Muscle layer of colon (tissue), 2 donors: ENCODE measurements at regions not wholly inside any gene's neighbourhood (a gene's known extent, or its start where the extent isn't known, plus 50 kb on each side); places are given as distances from the start of the nearest gene placed in this dataset.
"Not testable (repeated sequence)": the region's sequence is repeated elsewhere in the genome, so short reads cannot be mapped to it uniquely, and the experiment has no call there.

Experiments used
- H3K27ac ChIP-seq: one replicate; pipeline ENCODE4 v1.7.0; 2013; ENCODE audit warnings: low read depth, mild to moderate bottlenecking, low read length, moderate library complexity
- H3K27me3 ChIP-seq, 2 donors: one replicate each; pipeline ENCODE4 v1.7.0; 2013; ENCODE audit warnings: low read length in 2 of 2, mild to moderate bottlenecking in 2 of 2; ENCODE audit not compliant: insufficient read depth in 2 of 2, control insufficient read depth in 1 of 2
- H3K36me3 ChIP-seq: one replicate; pipeline ENCODE4 v1.7.0; 2013; ENCODE audit warnings: mild to moderate bottlenecking, low read length; ENCODE audit not compliant: insufficient read depth
- H3K4me1 ChIP-seq: one replicate; pipeline ENCODE4 v1.7.0; 2013; ENCODE audit warnings: mild to moderate bottlenecking, low read length; ENCODE audit not compliant: insufficient read depth
- H3K4me3 ChIP-seq, 2 donors: one replicate each; pipeline ENCODE4 v1.7.0; 2013; ENCODE audit warnings: low read length in 2 of 2, low read depth in 1 of 2, mild to moderate bottlenecking in 1 of 2, moderate library complexity in 1 of 2
- H3K9ac ChIP-seq: one replicate; pipeline ENCODE4 v1.7.0; 2013; ENCODE audit warnings: low read length
- H3K9me3 ChIP-seq: one replicate; pipeline ENCODE4 v1.7.0; 2013; ENCODE audit warnings: mild to moderate bottlenecking, low read length
- donor health status: abdominal sarcoma.
- donor health status: Adenocarcinoma of cecum.

DNA sequence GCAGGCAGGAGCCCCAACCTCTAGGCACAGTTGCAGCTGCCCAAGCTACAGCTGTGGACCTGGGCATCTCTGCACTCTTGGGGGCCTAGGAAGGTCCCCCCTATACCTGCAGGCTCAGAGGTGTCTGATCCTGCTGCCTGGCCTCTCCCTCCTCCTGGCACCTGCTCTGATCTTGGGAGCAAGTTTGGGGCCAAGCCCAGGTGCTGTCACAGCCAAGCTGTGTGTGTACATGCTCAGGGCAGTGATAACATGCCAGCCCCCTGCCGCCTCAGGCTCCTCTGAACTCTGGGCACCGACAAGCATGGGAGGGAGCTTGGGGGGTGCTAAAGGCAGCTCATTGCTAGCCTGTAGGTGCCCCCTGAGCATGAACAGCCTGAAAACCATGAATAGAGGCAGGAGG lies 829.6 kb upstream of the VRK2 start:
- no peaks in the 10 kb centered on the region for H3K9me3 ChIP-seq

DNA sequence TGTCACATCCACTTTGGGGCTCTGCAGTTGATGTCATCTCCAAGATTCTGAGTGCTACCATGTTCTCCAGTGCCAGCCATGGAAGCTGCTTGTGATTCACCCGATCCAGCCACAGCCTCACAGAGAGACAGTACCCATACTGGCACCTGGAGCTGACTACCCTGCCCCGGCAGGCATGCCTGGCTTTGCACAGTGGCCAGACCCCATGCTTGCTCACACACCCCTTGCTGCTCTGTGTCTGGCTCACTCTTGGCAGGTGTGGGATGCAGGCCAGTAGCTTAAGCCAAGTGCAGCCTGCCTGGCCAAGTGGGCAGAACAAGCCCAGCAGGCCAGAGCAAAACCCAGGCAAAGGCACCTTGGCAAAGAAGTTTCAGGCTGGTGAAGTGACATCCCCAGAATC lies 828.4 kb upstream of the VRK2 start:
- no peak overlapping the region for H3K27ac ChIP-seq
- H3K36me3 ChIP-seq = no peaks in the 10 kb centered on the region
- no peaks in the 10 kb centered on the region for H3K9me3 ChIP-seq
- no peaks in the 10 kb centered on the region for H3K4me1 ChIP-seq
- H3K9ac ChIP-seq = no peak overlapping the region
- H3K27me3 ChIP-seq = no peaks in the 10 kb centered on the region
- H3K4me3 ChIP-seq = no peak overlapping the region

More for the DNA sequence above, 829.6 kb upstream of the VRK2 start:
- no peak overlapping the region for H3K4me3 ChIP-seq
- H3K4me1 ChIP-seq = no peaks in the 10 kb centered on the region
- H3K36me3 ChIP-seq = no peaks in the 10 kb centered on the region
- no peaks in the 10 kb centered on the region for H3K27me3 ChIP-seq
- H3K9ac ChIP-seq = no peak overlapping the region
- no peak overlapping the region for H3K27ac ChIP-seq

DNA sequence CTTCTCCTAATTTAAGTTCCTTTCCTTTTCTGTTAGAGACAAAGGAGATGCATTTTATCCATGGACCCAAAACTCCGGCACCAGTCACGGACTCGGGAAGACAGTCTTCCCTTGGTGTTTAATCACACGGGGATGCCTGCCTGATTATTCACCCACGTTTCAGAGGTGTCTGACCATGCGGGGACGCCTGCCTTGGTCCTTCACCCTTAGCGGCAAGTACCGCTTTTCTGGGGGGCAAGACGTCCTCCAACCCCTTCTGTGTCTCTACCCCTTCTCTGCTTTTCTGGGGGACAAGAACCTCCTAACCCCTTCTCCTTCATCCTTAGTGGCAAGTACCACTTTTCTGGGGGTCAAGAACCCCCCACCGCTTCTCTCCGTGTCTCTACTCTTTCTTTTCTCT lies 816.9 kb upstream of the VRK2 start:
- not testable (repeated sequence) for H3K27ac ChIP-seq, H3K4me3 ChIP-seq, H3K27me3 ChIP-seq, H3K9me3 ChIP-seq, H3K9ac ChIP-seq, H3K36me3 ChIP-seq, H3K4me1 ChIP-seq

DNA sequence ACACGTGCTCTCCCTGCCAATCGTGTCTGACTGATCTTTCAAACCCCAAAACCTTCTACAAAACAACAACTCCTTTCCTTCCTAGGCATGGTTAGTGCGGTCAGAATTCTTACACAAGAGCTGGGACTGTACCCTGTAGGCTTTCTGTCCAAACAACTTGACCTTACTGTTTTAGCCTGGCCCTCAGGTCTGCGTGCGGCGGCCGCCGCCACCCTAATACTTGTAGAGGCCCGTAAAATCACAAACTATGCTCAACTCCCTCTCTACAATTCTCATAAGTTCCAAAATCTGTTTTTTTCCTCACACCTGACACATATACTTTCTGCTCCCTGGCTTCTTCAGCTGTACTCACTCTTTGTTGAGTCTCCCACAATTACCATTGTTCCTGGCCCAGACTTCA lies 814.3 kb upstream of the VRK2 start:
- not testable (repeated sequence) for H3K27ac ChIP-seq, H3K27me3 ChIP-seq, H3K9ac ChIP-seq, H3K4me3 ChIP-seq, H3K9me3 ChIP-seq, H3K36me3 ChIP-seq, H3K4me1 ChIP-seq

DNA sequence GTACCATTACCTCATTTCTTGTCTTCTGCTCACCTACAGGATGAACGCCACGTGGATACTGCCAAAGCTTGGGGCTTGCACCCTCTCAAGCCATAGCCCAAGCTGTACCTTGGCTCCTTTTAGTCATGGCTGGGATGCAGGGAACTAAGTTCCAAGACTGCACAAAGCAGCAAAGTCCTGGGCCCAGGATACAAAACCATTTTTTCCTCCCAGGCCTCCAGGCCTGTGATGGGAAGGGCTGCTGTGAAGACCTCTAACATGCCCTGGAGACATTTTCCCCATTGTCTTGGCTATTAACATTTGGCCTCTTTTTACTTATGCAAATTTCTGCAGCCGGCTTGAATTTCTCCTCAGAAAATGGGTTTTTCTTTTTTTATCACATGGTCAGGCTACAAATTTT lies 795.1 kb upstream of the VRK2 start:
- H3K4me3 ChIP-seq, H3K9ac ChIP-seq, H3K4me1 ChIP-seq, H3K9me3 ChIP-seq, H3K36me3 ChIP-seq, H3K27me3 ChIP-seq, H3K27ac ChIP-seq: not testable (repeated sequence)

DNA sequence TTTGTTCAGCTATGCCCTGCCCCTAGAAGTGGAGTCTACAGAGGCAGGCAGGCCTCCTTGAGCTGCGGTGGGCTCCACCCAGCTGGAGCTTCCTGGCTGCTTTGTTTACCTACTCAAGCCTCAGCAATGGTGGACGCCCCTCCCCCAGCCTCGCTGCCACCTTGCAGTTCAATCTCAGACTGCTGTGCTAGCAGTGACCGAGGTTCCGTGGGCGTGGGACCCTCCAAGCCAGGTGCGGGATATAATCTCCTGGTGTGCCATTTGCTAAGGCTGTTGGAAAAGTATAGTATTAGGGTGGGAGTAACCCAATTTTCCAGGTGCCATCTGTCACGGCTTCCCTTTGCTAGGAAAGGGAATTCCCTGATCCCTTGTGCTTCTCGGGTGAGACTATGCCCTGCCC lies 770.2 kb upstream of the VRK2 start:
- H3K27ac ChIP-seq, H3K9ac ChIP-seq, H3K4me3 ChIP-seq, H3K36me3 ChIP-seq, H3K27me3 ChIP-seq, H3K4me1 ChIP-seq, H3K9me3 ChIP-seq: not testable (repeated sequence)

DNA sequence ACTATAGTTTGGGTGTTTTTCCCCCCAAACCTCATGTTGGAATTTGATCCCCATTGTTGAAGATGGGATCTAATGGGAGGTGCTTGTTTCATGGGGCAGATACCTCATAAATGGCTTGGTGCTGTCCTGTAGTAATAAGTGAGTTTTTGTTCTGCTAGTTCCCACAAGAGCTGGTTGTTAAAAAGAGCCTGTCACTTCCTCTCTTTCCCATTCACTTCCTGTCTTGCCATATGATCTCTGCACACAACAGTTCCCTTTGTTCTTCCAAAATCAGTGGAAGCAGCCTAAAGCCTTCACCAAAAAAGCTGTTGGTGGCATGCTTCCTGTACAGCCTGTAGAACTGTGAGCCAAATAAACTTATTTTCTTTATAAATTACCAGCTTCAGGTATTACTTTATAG lies 768.2 kb upstream of the VRK2 start:
- Histone ChIP-seq H3K4me1 (no peaks in the 10 kb centered on the region), H3K27me3 (no peaks in the 10 kb centered on the region), H3K9ac (no peak overlapping the region), H3K27ac (no peak overlapping the region), H3K9me3 (no peaks in the 10 kb centered on the region), H3K4me3 (no peak overlapping the region), H3K36me3 (no peaks in the 10 kb centered on the region)

DNA sequence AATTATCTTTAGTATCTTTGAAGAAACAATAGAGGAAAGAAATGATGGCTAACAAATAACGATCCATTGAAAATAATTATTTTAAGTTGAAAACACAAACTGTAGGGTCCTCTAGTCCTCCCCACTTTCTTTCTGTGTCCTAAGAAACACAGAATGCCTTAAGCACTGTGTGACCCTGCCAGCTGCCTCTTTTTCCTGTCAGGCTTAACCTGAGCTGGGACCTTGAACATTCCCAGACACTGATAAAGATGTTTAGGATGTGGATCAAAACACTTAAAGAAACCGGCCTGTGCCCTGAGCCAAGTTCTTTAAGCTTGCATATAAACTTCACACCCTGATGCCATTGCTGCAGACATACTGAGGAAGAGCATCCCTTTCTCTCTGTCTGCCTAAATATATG lies 755.4 kb upstream of the VRK2 start:
- no peaks in the 10 kb centered on the region for H3K36me3 ChIP-seq
- no peaks in the 10 kb centered on the region for H3K9me3 ChIP-seq
- no peak overlapping the region for H3K9ac ChIP-seq
- no peak overlapping the region for H3K4me3 ChIP-seq
- no peaks in the 10 kb centered on the region for H3K4me1 ChIP-seq
- H3K27ac ChIP-seq = no peak overlapping the region
- no peaks in the 10 kb centered on the region for H3K27me3 ChIP-seq

DNA sequence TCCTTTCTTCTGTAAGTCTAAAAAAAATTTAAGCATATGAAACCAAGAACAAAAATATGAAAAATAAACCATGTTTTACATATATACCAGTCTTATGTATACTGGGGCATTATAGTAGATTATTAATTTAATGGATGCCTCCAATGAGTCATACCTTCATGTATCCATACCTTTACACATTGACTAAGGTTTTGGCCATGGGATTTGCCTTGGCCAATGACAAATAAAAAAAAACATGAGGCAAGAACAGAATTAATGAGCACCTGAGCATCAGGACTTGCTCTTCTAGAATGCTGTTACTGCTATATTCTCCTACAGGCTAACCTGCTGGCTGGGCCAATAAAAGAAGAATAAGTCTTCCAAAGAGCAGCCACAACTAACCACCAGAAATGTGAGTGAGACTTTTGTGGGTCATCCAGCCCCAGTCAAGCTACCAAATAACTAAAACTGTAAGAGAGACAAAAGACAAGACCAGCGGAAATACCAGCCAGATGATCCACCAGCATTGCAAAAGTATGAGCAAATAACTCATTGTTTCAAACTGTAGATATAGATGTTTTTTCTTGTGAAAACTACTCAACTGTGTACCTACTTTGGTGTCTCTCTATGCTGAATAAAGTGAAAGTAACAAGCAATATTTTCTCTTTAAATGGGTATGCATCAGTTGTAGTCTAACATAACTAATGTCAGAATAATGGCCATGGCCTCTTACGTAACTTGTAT lies 749.6 kb upstream of the VRK2 start:
- H3K27me3 ChIP-seq = no peaks in the 10 kb centered on the region
- no peak overlapping the region for H3K27ac ChIP-seq
- H3K4me1 ChIP-seq = no peaks in the 10 kb centered on the region
- H3K9ac ChIP-seq = no peak overlapping the region
- H3K36me3 ChIP-seq = no peaks in the 10 kb centered on the region
- no peaks in the 10 kb centered on the region for H3K9me3 ChIP-seq
- H3K4me3 ChIP-seq = no peak overlapping the region

DNA sequence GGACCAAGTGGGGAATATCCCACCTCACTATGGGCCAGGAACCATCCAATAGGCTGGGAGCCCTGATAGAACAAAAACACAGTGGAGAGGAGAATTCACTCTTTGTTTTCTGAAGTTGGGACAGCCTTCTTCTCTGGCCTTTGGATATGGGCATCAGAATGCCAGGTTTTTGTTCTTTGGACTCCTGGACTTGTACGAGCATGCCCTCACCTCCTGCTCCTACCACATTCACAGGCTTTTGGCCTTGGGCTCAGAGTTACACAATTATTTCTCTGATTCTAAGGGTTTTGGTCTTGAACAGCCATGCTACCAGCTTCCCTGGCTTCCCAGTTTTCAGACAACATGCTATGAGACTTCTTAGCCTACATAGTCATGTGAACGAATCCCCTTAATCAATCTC lies 732.9 kb upstream of the VRK2 start:
- Histone ChIP-seq H3K9me3 (no peaks in the 10 kb centered on the region), H3K36me3 (no peaks in the 10 kb centered on the region), H3K4me1 (no peaks in the 10 kb centered on the region), H3K27ac (no peak overlapping the region), H3K4me3 (no peak overlapping the region), H3K27me3 (no peaks in the 10 kb centered on the region), H3K9ac (no peak overlapping the region)

DNA sequence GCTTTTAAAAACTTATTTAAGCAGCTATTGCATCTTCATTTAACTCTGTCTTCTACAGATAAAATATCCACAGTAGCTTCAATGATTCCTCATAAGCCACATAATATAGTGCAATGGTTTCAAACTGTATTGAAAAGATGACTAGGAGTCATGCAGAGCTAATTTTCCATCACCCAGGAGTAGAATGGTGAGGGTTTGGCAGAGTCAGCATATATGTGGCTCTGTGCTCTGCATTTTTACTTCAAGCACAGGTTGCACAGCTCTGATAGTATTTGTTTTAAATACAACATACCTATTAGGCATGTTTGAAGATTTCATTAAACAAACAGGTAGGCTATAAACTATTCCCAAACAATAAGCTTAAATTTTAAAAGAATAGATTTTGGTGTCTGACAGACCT lies 731.9 kb upstream of the VRK2 start:
- Histone ChIP-seq H3K27me3 (no peaks in the 10 kb centered on the region), H3K9me3 (no peaks in the 10 kb centered on the region), H3K4me3 (no peak overlapping the region), H3K36me3 (no peaks in the 10 kb centered on the region), H3K27ac (no peak overlapping the region), H3K4me1 (no peaks in the 10 kb centered on the region), H3K9ac (no peak overlapping the region)

DNA sequence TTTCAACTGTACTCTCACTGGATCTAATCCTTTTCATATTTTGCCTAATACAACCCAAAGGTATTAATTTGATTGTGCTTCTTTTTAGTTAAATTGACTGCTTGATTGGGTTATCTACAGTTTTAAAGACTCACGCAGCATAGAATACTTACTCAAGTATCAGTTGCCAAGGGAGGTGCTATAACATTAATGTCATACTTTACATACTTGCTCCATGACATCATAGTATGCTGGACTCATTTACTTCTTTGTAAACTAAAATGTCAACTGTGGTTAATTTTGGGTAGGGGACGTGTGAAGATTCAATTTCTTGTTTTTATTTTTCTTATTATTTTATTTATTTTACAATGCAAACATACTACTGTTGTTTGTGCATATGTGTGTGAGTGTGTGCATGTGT lies 716.2 kb upstream of the VRK2 start:
- Histone ChIP-seq H3K9me3 (no peaks in the 10 kb centered on the region), H3K27me3 (no peaks in the 10 kb centered on the region), H3K4me1 (no peaks in the 10 kb centered on the region), H3K9ac (no peak overlapping the region), H3K27ac (no peak overlapping the region), H3K36me3 (no peaks in the 10 kb centered on the region), H3K4me3 (no peak overlapping the region)
